ENCODE measurements at regions not wholly inside any gene's neighbourhood (a gene's known extent, or its start where the extent isn't known, plus 50 kb on each side); places are given as distances from the start of the nearest gene placed in this dataset.

DNA sequence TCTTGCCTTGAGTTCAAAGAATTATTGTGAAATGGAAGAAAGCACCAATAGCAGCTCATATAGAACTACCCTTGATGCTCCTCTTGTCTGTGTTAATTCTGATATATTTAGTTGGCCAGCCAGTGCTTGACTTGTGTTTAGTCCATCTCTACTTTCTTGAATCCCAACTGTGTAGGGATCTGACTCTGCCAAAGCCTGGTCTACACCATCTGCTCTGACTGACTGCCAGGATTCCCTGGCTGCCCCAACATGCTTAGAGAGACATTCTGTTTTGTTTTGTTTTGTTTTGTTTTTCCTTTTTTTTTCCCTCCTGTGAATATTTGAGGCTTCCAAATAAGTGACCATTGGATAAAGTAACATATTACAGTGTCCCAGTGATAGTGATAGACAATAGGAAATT, 953.7 kb upstream of the MANEA start:
- TF ChIP-seq, protein P1, sequence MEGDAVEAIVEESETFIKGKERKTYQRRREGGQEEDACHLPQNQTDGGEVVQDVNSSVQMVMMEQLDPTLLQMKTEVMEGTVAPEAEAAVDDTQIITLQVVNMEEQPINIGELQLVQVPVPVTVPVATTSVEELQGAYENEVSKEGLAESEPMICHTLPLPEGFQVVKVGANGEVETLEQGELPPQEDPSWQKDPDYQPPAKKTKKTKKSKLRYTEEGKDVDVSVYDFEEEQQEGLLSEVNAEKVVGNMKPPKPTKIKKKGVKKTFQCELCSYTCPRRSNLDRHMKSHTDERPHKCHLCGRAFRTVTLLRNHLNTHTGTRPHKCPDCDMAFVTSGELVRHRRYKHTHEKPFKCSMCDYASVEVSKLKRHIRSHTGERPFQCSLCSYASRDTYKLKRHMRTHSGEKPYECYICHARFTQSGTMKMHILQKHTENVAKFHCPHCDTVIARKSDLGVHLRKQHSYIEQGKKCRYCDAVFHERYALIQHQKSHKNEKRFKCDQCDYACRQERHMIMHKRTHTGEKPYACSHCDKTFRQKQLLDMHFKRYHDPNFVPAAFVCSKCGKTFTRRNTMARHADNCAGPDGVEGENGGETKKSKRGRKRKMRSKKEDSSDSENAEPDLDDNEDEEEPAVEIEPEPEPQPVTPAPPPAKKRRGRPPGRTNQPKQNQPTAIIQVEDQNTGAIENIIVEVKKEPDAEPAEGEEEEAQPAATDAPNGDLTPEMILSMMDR (IDR thresholded peaks at IDR 0.05; ENCODE audit: low read depth, low read length), result no peak
- no peak overlapping the region for H3K4me3 ChIP-seq (ENCODE audit: low read depth, low read length)
- in situ Hi-C loops (cut with HindIII; ENCODE audit: low sequenced_read_pairs), result no loop called here
- DNase-seq (ENCODE audit: low read depth, low spot score), result no peak

GRCh38 chr6:94622783-94623182, 954.6 kb upstream of the MANEA start:
- in situ Hi-C loops (cut with HindIII; ENCODE audit: low sequenced_read_pairs), result no loop called here
- H3K4me3 ChIP-seq (ENCODE audit: low read depth, low read length), result no peak overlapping the region
- TF ChIP-seq, protein P1 (IDR thresholded peaks at IDR 0.05; ENCODE audit: low read depth, low read length), result no peak
- no peak for DNase-seq (ENCODE audit: low read depth, low spot score)

DNA sequence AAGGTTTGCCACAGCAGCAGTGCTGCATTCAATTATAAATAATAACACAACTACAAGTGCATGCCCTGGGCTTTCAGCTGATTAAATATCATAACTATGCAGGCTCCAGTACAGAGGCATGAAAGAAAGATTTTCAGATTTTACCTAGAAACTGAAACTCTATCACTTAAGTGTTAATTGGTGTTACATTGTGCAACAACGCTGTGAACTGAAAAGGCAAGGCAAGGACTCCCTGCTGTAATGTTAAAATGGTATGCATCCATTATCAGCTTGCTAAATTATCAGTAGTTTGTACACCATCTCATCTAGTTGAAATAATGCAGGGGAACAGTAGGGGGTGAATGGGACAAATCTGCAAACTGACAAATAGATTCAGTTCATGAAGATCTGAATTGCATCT, 976.7 kb upstream of the MANEA start:
- no peak for DNase-seq (ENCODE audit: low read depth, low spot score)
- TF ChIP-seq, protein P1 (IDR thresholded peaks at IDR 0.05; ENCODE audit: low read depth, low read length), result no peak
- in situ Hi-C loops (cut with HindIII; ENCODE audit: low sequenced_read_pairs), result no loop called here
- H3K4me3 ChIP-seq (ENCODE audit: low read depth, low read length), result no peak overlapping the region

GRCh38 chr6:94597487-94597886, 979.8 kb upstream of the MANEA start:
- no peak for DNase-seq (ENCODE audit: low read depth, low spot score)
- TF ChIP-seq, protein P1 (IDR thresholded peaks at IDR 0.05; ENCODE audit: low read depth, low read length), result no peak

GRCh38 chr6:94590416-94590815, 986.9 kb upstream of the MANEA start:
- no peak for DNase-seq (ENCODE audit: low read depth, low spot score)
- in situ Hi-C loops (cut with HindIII; ENCODE audit: low sequenced_read_pairs), result no loop called here
- TF ChIP-seq, protein P1 (IDR thresholded peaks at IDR 0.05; ENCODE audit: low read depth, low read length), result no peak
- H3K4me3 ChIP-seq (ENCODE audit: low read depth, low read length), result no peak overlapping the region

More at GRCh38 chr6:94597487-94597886, 979.8 kb upstream of the MANEA start:
- in situ Hi-C loops (cut with HindIII; ENCODE audit: low sequenced_read_pairs), result no loop called here
- no peak overlapping the region for H3K4me3 ChIP-seq (ENCODE audit: low read depth, low read length)

DNA sequence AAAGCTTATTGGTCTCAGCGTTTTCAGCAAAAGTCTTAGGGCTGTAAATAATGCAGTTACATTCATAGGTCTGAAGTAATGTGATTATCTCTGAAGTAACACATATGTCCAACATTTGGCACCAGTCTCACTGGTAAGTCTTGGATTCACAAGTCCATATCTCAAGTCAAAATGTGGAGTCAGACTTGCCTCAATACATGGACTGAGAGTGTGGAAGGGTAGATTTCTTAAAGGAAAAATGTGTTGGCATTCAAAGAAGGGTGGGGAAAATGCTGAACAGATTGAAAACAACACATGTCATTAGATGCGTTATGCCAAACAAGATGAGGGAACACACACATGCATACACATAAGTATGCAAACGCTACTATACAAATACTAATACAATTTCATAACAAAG, 989.0 kb upstream of the MANEA start:
- in situ Hi-C loops (cut with HindIII; ENCODE audit: low sequenced_read_pairs), result no loop called here
- no peak for DNase-seq (ENCODE audit: low read depth, low spot score)
- H3K4me3 ChIP-seq (ENCODE audit: low read depth, low read length), result no peak overlapping the region
- TF ChIP-seq, protein P1 (IDR thresholded peaks at IDR 0.05; ENCODE audit: low read depth, low read length), result no peak

DNA sequence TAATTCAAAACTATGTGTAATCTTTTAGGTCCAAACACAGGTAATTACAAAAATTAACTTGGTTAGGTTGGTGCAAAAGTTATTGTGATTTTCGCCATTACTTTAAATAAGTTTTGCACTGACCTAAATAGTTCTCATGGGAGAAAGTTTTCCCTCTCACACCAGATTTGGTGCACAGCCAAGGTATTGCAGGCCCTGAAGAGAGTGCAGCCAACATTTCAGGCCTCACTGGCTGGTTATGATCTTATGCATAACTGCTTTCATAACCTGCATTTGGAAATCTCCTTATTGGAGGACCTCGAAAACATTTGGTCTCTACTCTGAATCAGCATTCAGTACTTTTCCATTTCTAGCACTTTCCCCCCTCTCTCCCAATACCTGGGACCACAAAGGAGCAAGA, 993.1 kb upstream of the MANEA start:
- no peak for DNase-seq (ENCODE audit: low read depth, low spot score)
- TF ChIP-seq, protein P1 (IDR thresholded peaks at IDR 0.05; ENCODE audit: low read depth, low read length), result no peak
- in situ Hi-C loops (cut with HindIII; ENCODE audit: low sequenced_read_pairs), result no loop called here
- H3K4me3 ChIP-seq (ENCODE audit: low read depth, low read length), result no peak overlapping the region

Data from astrocyte of the spinal cord (primary cell).